ENCODE measurements at regions not wholly inside any gene's neighbourhood (a gene's known extent, or its start where the extent isn't known, plus 50 kb on each side); places are given as distances from the start of the nearest gene placed in this dataset.
"Not testable (repeated sequence)": the region's sequence is repeated elsewhere in the genome, so short reads cannot be mapped to it uniquely, and the experiment has no call there.

- no peak for DNase-seq (ENCODE audit: low spot score)
Observed at GRCh38 chr12:17097674-17098073, 491.7 kb upstream of the LMO3 start.

- DNase-seq (ENCODE audit: low spot score), result no peak
Observed at GRCh38 chr12:17084831-17085230, 478.9 kb upstream of the LMO3 start.

GRCh38 chr12:17079251-17079909 lies 473.4 kb upstream of the LMO3 start:
- DNase-seq (ENCODE audit: low spot score), result no peak

- DNase-seq (ENCODE audit: low spot score), result no peak
Observed at GRCh38 chr12:17077594-17077993, 471.6 kb upstream of the LMO3 start.

- no peak for DNase-seq (ENCODE audit: low spot score)
Observed at GRCh38 chr12:17076811-17077210, 470.8 kb upstream of the LMO3 start.

- peak; percentile 13 for DNase-seq (ENCODE audit: low spot score)
Observed at GRCh38 chr12:17076028-17076744, 470.2 kb upstream of the LMO3 start.

- DNase-seq (ENCODE audit: low spot score), result no peak
Observed at GRCh38 chr12:17064834-17065233, 458.9 kb upstream of the LMO3 start.

- DNase-seq (ENCODE audit: low spot score), result no peak
Observed at GRCh38 chr12:17062267-17063036, 456.5 kb upstream of the LMO3 start.

- DNase-seq (ENCODE audit: low spot score), result no peak
Observed at GRCh38 chr12:17060260-17060659, 454.3 kb upstream of the LMO3 start.

- DNase-seq (ENCODE audit: low spot score), result no peak
Observed at GRCh38 chr12:17056546-17056945, 450.6 kb upstream of the LMO3 start.

- no peak for DNase-seq (ENCODE audit: low spot score)
Observed at GRCh38 chr12:17038923-17039322, 433.0 kb upstream of the LMO3 start.

GRCh38 chr12:17035372-17035771 lies 429.4 kb upstream of the LMO3 start:
- DNase-seq (ENCODE audit: low spot score), result no peak

- no peak for DNase-seq (ENCODE audit: low spot score)
Observed at GRCh38 chr12:17030338-17030737, 424.4 kb upstream of the LMO3 start.

- no peak for DNase-seq (ENCODE audit: low spot score)
Observed at GRCh38 chr12:17028348-17028747, 422.4 kb upstream of the LMO3 start.

GRCh38 chr12:17025424-17025823 lies 419.5 kb upstream of the LMO3 start:
- not testable (repeated sequence) for DNase-seq (ENCODE audit: low spot score)

- DNase-seq (ENCODE audit: low spot score), result no peak
Observed at GRCh38 chr12:17020765-17021164, 414.8 kb upstream of the LMO3 start.

GRCh38 chr12:17017402-17017801 lies 411.4 kb upstream of the LMO3 start:
- DNase-seq (ENCODE audit: low spot score), result no peak

- no peak for DNase-seq (ENCODE audit: low spot score)
Observed at GRCh38 chr12:17016116-17016864, 410.3 kb upstream of the LMO3 start.

- DNase-seq (ENCODE audit: low spot score), result no peak
Observed at GRCh38 chr12:17015501-17015900, 409.5 kb upstream of the LMO3 start.

GRCh38 chr12:17007442-17008040 lies 401.6 kb upstream of the LMO3 start:
- not testable (repeated sequence) for DNase-seq (ENCODE audit: low spot score)

- DNase-seq (ENCODE audit: low spot score), result not testable (repeated sequence)
Observed at GRCh38 chr12:16998538-16998937, 392.6 kb upstream of the LMO3 start.

GRCh38 chr12:16984484-16984883 lies 378.5 kb upstream of the LMO3 start:
- DNase-seq (ENCODE audit: low spot score), result no peak

All from mucosa of gallbladder (tissue), 1 donor.